ENCODE measurements at regions not wholly inside any gene's neighbourhood (a gene's known extent, or its start where the extent isn't known, plus 50 kb on each side); places are given as distances from the start of the nearest gene placed in this dataset.

- TF ChIP-seq CTCF (conservative IDR thresholded peaks at IDR 0.05 in 1 of 2, IDR thresholded peaks at IDR 0.05 in 1 of 2; ENCODE audit: extremely low read depth in 1 of 2, insufficient read depth in 1 of 2, low read depth in 1 of 2, low read length in 2 of 2) (no peak), EZH2 (IDR thresholded peaks at IDR 0.05; ENCODE audit: borderline replicate concordance, low read length) (no peak)
These were observed 492.6 kb upstream of the TBL1XR1 start for GRCh38 chr3:177689869-177690268.

All from mammary epithelial cell (primary cell).